ENCODE measurements at regions not wholly inside any gene's neighbourhood (a gene's known extent, or its start where the extent isn't known, plus 50 kb on each side); places are given as distances from the start of the nearest gene placed in this dataset.

- no peak for TF ChIP-seq CHD1 (IDR thresholded peaks at IDR 0.05; ENCODE audit: low read depth, low read length)
- TF ChIP-seq CTCF (IDR thresholded peaks at IDR 0.05; ENCODE audit: control extremely low read depth in 1 of 3, insufficient read depth in 1 of 3, low read depth in 1 of 3, low read length in 3 of 3), result no peak
Observed at GRCh38 chr11:112625814-112626213, 335.4 kb upstream of the NCAM1 start (continued).

Measured in H1 (cell line).